Activated CD4-positive, alpha-beta T cell treated with anti-CD3 and anti-CD28 coated beads, Interleukin-2, amount 10 ng/mL, durations not matched to agents 7 days and 5 days (primary cell): ENCODE measurements at regions not wholly inside any gene's neighbourhood (a gene's known extent, or its start where the extent isn't known, plus 50 kb on each side); places are given as distances from the start of the nearest gene placed in this dataset.
"Not testable (repeated sequence)": the region's sequence is repeated elsewhere in the genome, so short reads cannot be mapped to it uniquely, and the experiment has no call there.

Source experiments
- CTCF ChIA-PET: fragments of 350-600 bp; sonication (Branson Sonifier 250); formaldehyde crosslinking; loops from one replicate; lab custom pipeline; 2021; ENCODE audit warnings: antibody characterized with exemption; lab: Charles Lee
- POLR2A ChIA-PET: fragments of 350-600 bp; sonication (Branson Sonifier 250); formaldehyde crosslinking; loops from one replicate; lab custom pipeline; 2021; ENCODE audit warnings: antibody characterized with exemption; lab: Charles Lee
- DNase-seq: peaks from one replicate; pipeline ENCODE4 v3.0.0-alpha.2; 2020
- H3K27ac Mint-ChIP-seq: one replicate; pipeline ENCODE4 v1.8.0; 2021; ENCODE audit warnings: mild to moderate bottlenecking, moderate library complexity, mixed read lengths
- H3K27me3 Mint-ChIP-seq: one replicate; pipeline ENCODE4 v1.8.0; 2021; ENCODE audit warnings: mixed read lengths
- H3K36me3 Mint-ChIP-seq: one replicate; pipeline ENCODE4 v1.8.0; 2021; ENCODE audit warnings: low read depth, mixed read lengths
- H3K4me1 Mint-ChIP-seq: one replicate; pipeline ENCODE4 v1.8.0; 2021; ENCODE audit warnings: mixed read lengths
- H3K4me3 Mint-ChIP-seq: one replicate; pipeline ENCODE4 v1.8.0; 2021; ENCODE audit warnings: mild to moderate bottlenecking, moderate library complexity, mixed read lengths
- H3K9me3 Mint-ChIP-seq: one replicate; pipeline ENCODE4 v1.8.0; 2021; ENCODE audit warnings: mixed read lengths

- H3K9me3 Mint-ChIP-seq = no peaks in the 10 kb centered on the region
- no peak overlapping the region for H3K4me3 Mint-ChIP-seq
- H3K27me3 Mint-ChIP-seq = peaks cover under 1% of the 10 kb centered on the region
- H3K27ac Mint-ChIP-seq = no peak overlapping the region
- DNase-seq = no peak
- POLR2A ChIA-PET = no interaction called here
- CTCF ChIA-PET = no interaction called here
- H3K4me1 Mint-ChIP-seq = no peaks in the 10 kb centered on the region
- no peaks in the 10 kb centered on the region for H3K36me3 Mint-ChIP-seq
Observed at GRCh38 chr3:69659180-69659910, 79.9 kb upstream of the MITF start.

- H3K4me1 Mint-ChIP-seq = no peaks in the 10 kb centered on the region
- no peak overlapping the region for H3K4me3 Mint-ChIP-seq
- no peaks in the 10 kb centered on the region for H3K36me3 Mint-ChIP-seq
- H3K9me3 Mint-ChIP-seq = no peaks in the 10 kb centered on the region
- ChIA-PET POLR2A (no interaction called here), CTCF (no interaction called here)
- no peaks in the 10 kb centered on the region for H3K27me3 Mint-ChIP-seq
- H3K27ac Mint-ChIP-seq = no peak overlapping the region
- no peak for DNase-seq
Observed at GRCh38 chr3:69658514-69659140, 80.6 kb upstream of the MITF start.

GRCh38 chr3:69657030-69657429 is 82.2 kb upstream of the MITF start:
- DNase-seq, H3K36me3 Mint-ChIP-seq, H3K4me3 Mint-ChIP-seq, POLR2A ChIA-PET, CTCF ChIA-PET, H3K27me3 Mint-ChIP-seq, H3K27ac Mint-ChIP-seq, H3K4me1 Mint-ChIP-seq, H3K9me3 Mint-ChIP-seq: not testable (repeated sequence)

GRCh38 chr3:69651765-69652164 is 87.5 kb upstream of the MITF start:
- Mint-ChIP-seq H3K4me1 (no peaks in the 10 kb centered on the region), H3K36me3 (no peaks in the 10 kb centered on the region), H3K27me3 (no peaks in the 10 kb centered on the region), H3K27ac (no peak overlapping the region), H3K4me3 (no peak overlapping the region), H3K9me3 (no peaks in the 10 kb centered on the region)
- no peak for DNase-seq
- ChIA-PET CTCF (no interaction called here), POLR2A (no interaction called here)

- no peak for DNase-seq
- H3K4me3 Mint-ChIP-seq = no peak overlapping the region
- ChIA-PET POLR2A (no interaction called here), CTCF (interaction anchor here (0.6 to 1.5 kb wide), 2 partner anchors 22 to 907 kb away, joined by 3 read pairs; no protein-coding TSS in a partner anchor)
- H3K27ac Mint-ChIP-seq = no peak overlapping the region
- no peaks in the 10 kb centered on the region for H3K36me3 Mint-ChIP-seq
- H3K27me3 Mint-ChIP-seq = no peaks in the 10 kb centered on the region
- H3K4me1 Mint-ChIP-seq = no peaks in the 10 kb centered on the region
- no peaks in the 10 kb centered on the region for H3K9me3 Mint-ChIP-seq
Observed at GRCh38 chr3:69650066-69650419, 89.2 kb upstream of the MITF start.

GRCh38 chr3:69649120-69650065 is 89.9 kb upstream of the MITF start:
- H3K36me3 Mint-ChIP-seq = no peaks in the 10 kb centered on the region
- H3K4me3 Mint-ChIP-seq = no peak overlapping the region
- H3K4me1 Mint-ChIP-seq = no peaks in the 10 kb centered on the region
- POLR2A ChIA-PET = no interaction called here
- H3K27me3 Mint-ChIP-seq = no peaks in the 10 kb centered on the region
- no peak for DNase-seq
- H3K27ac Mint-ChIP-seq = no peak overlapping the region
- CTCF ChIA-PET = interaction anchor here (0.6 to 1.5 kb wide), 2 partner anchors 23 to 906 kb away, joined by 3 read pairs; no protein-coding TSS in a partner anchor
- H3K9me3 Mint-ChIP-seq = no peaks in the 10 kb centered on the region

GRCh38 chr3:69648126-69648525 is 91.1 kb upstream of the MITF start:
- H3K4me3 Mint-ChIP-seq = no peak overlapping the region
- ChIA-PET POLR2A (no interaction called here), CTCF (no interaction called here)
- no peaks in the 10 kb centered on the region for H3K27me3 Mint-ChIP-seq
- no peak for DNase-seq
- no peaks in the 10 kb centered on the region for H3K9me3 Mint-ChIP-seq
- H3K4me1 Mint-ChIP-seq = no peaks in the 10 kb centered on the region
- H3K36me3 Mint-ChIP-seq = no peaks in the 10 kb centered on the region
- H3K27ac Mint-ChIP-seq = no peak overlapping the region

GRCh38 chr3:69647511-69648110 is 91.7 kb upstream of the MITF start:
- POLR2A ChIA-PET = no interaction called here
- Mint-ChIP-seq H3K9me3 (no peaks in the 10 kb centered on the region), H3K27me3 (no peaks in the 10 kb centered on the region), H3K4me1 (no peaks in the 10 kb centered on the region), H3K4me3 (no peak overlapping the region), H3K36me3 (no peaks in the 10 kb centered on the region), H3K27ac (no peak overlapping the region)
- CTCF ChIA-PET = no interaction called here
- no peak for DNase-seq

- Mint-ChIP-seq H3K4me1 (no peaks in the 10 kb centered on the region), H3K4me3 (no peak overlapping the region), H3K27me3 (no peaks in the 10 kb centered on the region), H3K27ac (no peak overlapping the region), H3K9me3 (no peaks in the 10 kb centered on the region), H3K36me3 (no peaks in the 10 kb centered on the region)
- CTCF ChIA-PET = no interaction called here
- DNase-seq = no peak
- POLR2A ChIA-PET = no interaction called here
Observed at GRCh38 chr3:69647081-69647480, 92.2 kb upstream of the MITF start.

- no peaks in the 10 kb centered on the region for H3K27me3 Mint-ChIP-seq
- H3K4me3 Mint-ChIP-seq = no peak overlapping the region
- H3K4me1 Mint-ChIP-seq = no peaks in the 10 kb centered on the region
- no peak for DNase-seq
- H3K36me3 Mint-ChIP-seq = no peaks in the 10 kb centered on the region
- no peak overlapping the region for H3K27ac Mint-ChIP-seq
- CTCF ChIA-PET = no interaction called here
- no peaks in the 10 kb centered on the region for H3K9me3 Mint-ChIP-seq
- POLR2A ChIA-PET = no interaction called here
Observed at GRCh38 chr3:69646287-69647067, 92.8 kb upstream of the MITF start.

GRCh38 chr3:69642606-69643005 is 96.7 kb upstream of the MITF start:
- H3K4me1 Mint-ChIP-seq = no peaks in the 10 kb centered on the region
- ChIA-PET POLR2A (no interaction called here), CTCF (no interaction called here)
- no peaks in the 10 kb centered on the region for H3K9me3 Mint-ChIP-seq
- H3K27ac Mint-ChIP-seq = no peak overlapping the region
- no peak for DNase-seq
- H3K36me3 Mint-ChIP-seq = no peaks in the 10 kb centered on the region
- no peak overlapping the region for H3K4me3 Mint-ChIP-seq
- H3K27me3 Mint-ChIP-seq = no peaks in the 10 kb centered on the region

GRCh38 chr3:69639851-69640250 is 99.4 kb upstream of the MITF start:
- Mint-ChIP-seq H3K27ac (no peak overlapping the region), H3K4me1 (no peaks in the 10 kb centered on the region), H3K27me3 (no peaks in the 10 kb centered on the region), H3K4me3 (no peak overlapping the region), H3K9me3 (no peaks in the 10 kb centered on the region), H3K36me3 (no peaks in the 10 kb centered on the region)
- no peak for DNase-seq
- ChIA-PET CTCF (no interaction called here), POLR2A (no interaction called here)
